ENCODE measurements at regions not wholly inside any gene's neighbourhood (a gene's known extent, or its start where the extent isn't known, plus 50 kb on each side); places are given as distances from the start of the nearest gene placed in this dataset.

DNA sequence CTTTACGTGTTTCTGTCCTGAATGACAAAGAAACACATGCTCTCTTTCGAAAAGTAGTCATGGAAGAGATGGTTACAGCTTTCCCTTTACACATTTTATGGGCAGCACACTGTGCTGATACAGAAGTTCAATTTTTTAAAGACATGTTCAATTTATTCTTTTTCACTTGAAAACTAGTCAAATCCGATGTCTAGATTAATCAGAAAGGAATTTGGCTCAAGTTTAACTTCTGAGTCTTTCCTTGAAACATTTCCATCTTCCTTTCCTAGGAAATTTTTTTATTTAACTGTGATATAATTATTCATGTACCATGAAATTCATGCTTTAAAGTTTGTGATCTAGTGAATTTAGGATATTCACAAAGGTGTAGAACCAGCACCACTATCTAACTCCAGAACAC lies 360.1 kb downstream of the TNS3 start:
- no peak for DNase-seq

- no peak for DNase-seq
Measured at GRCh38 chr7:47218378-47219176, 363.3 kb downstream of the TNS3 start.

DNA sequence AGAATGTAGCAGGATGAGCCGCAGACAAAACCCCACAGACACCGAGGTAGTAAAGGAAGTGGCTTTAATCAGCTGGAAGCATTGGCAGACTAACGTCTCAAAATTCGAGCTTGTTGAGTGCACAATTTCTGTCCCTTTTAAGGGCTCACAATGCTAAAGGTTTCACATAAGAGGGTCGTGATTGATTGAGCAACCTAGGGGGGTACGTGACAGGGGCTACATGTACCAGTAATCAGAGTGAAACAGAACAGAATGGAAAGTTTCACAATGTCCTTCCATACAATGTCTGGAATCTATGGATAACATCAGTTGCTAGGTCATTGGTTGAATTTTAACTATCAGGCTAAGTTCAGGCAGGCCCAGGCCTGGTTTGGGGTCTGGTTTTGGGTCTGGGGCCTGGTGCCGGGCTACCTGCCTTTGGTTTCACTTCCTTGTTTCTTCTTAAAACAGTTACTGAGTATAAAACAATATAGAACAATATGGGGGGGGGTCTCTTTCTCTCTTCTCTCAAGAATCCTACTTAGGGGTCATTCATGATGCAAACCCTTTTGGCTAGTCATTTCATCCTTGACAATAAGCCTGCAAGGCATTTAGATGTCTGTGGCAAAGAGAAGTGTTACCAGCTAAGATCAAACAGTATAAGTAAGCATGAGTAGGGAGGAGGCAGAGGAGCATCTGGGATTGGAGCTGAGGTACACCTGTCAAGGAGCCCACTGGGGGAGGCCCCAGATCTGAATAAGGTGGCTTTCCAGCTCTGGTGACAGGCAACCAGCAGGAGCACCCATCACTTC lies 364.1 kb downstream of the TNS3 start:
- no peak for DNase-seq

DNA sequence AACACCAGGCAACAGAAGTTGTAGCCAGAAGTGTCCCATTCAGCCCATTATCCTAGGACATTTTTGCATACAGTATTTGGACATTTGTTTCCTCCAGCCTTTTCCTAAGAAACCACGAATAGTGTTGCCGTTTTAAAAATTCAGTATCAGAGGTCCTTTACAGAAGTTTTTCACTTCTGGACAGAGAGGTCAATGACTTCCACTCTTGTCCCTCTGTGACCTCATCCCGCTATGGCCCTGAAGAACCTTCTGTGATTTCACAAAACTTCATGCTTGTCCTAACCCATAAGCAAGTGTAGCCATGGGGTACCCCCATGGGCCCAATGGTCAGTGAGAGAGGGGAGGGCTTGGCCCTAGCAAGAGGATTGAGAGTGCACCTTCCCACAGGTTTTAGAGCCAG lies 364.8 kb downstream of the TNS3 start:
- no peak for DNase-seq

DNA sequence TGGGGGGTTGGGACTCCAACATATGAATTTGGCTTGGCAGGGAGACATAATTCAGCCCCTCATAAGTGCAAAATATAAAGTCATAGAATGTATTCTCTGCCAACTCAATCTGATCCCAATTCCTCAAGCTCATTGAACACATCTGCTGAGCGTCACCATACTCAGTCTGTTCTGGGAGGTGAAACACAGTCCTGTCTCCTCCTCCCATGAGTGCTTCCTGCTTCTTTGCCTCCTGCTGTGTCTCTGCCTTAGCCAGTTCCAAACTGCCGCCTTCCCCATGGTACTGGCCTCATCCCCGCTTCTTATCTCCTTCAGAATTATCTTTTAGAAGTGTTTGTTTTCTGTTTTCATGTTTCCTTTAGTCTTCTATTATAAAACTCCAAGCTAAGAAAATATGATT lies 365.5 kb downstream of the TNS3 start:
- DNase-seq = no peak

- DNase-seq = no peak
Measured at GRCh38 chr7:47215640-47216039, 366.3 kb downstream of the TNS3 start.

- DNase-seq = no peak
Measured at GRCh38 chr7:47215049-47215448, 366.9 kb downstream of the TNS3 start.

GRCh38 chr7:47213276-47213675 lies 368.6 kb downstream of the TNS3 start:
- DNase-seq = no peak

- no peak for DNase-seq
Measured at GRCh38 chr7:47211519-47211973, 370.4 kb downstream of the TNS3 start.

DNA sequence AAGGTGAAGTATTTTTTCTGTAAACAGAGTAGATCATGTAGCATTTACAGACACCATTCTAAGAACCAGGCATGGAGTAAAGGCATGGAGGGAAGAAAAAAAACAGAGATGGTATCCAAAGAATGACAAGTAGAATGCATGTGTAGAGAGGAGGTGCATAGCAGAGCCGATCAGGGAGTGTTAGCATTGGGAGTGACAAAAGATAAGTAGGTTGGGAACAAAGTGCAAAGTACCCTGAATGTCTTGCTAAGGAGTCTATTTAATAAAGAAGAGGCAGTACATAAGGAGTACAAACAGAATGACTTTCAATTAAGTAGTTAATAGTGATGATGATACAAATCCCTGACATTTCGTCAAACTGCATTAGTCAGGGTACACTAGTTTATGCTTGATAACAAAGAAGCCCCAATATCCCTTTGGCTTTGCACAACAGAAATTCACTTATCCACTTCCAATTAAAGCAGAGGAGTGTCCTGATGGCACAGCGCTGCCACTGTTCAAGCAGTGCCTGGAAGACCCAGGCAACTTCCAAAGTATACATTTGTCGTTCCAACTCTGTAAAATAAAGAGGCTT lies 371.5 kb downstream of the TNS3 start:
- no peak for DNase-seq

GRCh38 chr7:47207956-47208355 lies 374.0 kb downstream of the TNS3 start:
- no peak for DNase-seq

- DNase-seq = no peak
Measured at GRCh38 chr7:47204709-47205108, 377.2 kb downstream of the TNS3 start.

DNA sequence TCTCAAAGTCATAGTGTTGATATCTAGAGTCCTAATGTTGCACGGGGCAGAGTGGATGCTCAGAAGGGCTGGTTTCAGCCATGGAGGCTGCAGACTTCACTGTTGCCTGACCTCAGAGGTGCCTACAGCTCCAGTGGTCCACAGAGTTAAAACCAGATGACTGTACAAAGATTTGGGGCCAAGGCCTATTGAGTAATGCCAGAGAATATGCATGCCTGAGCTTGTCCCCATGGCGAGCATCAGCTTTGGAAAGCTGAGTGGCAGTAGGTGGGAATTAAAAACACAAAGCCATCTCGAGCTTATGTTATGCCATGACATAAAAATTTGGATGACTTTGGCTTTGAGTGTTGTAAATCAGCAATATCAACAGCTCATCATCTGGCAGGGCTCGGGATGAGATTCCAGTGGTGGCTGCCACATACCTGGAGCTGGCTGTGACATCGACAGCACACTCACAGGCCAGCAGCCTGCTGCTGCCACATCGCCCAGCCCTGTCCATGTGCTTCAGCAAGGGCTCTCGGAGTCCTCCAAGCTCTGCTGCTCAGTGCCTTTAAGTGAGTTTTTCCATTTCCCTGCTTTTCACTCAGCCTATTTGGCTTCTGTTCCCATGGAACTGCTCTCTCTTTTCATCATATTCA lies 379.6 kb downstream of the TNS3 start:
- no peak for DNase-seq

- no peak for DNase-seq
Measured at GRCh38 chr7:47198159-47198558, 383.8 kb downstream of the TNS3 start.

GRCh38 chr7:47197486-47197885 lies 384.4 kb downstream of the TNS3 start:
- no peak for DNase-seq

- no peak for DNase-seq
Measured at GRCh38 chr7:47196737-47197136, 385.2 kb downstream of the TNS3 start.

DNA sequence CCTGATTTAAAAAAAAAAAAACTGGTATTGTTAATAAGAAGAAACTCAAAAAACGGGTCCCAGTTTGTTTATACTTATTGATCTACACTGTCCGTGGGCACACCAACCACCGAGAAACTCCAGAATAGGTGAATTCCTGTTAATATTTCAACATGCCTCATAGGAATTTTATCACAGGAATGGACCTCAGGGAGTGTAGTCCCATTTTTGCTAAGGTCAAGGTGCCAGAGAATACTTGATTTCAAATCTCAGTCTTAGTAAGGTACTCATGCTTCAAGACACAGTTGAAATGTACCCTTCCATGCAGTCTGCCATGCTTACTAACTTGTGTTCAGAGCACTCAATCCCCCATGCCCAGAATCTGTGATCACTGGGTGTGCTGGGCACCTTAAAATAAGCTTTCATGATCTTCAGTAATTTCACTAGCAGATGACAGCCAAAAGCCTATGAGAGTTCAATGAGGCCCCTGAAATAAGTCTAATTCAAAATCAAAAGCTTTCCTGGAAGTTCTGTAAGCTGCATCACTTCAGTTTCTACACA lies 385.7 kb downstream of the TNS3 start:
- no peak for DNase-seq

DNA sequence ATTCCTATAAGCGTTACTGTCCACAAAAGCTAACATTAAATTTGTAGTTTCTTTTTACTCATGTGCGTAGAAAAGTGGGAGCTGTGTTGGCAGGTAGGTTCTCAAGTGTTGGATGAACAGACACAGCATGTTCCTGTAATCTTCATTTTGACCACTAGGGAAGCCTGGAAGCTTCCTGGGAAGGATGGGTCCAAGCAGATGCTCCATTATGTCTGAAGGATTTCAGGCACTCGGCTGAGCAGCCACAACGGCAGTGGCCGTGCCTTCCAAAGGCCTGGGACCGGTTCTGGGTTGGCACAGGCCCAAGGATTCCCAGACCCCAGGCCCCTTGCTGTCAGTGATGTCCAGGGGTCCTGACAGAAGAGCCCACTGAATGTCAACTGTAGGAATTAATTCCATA lies 386.3 kb downstream of the TNS3 start:
- peak in 1 of 3 experiments; percentile 7 for DNase-seq

DNA sequence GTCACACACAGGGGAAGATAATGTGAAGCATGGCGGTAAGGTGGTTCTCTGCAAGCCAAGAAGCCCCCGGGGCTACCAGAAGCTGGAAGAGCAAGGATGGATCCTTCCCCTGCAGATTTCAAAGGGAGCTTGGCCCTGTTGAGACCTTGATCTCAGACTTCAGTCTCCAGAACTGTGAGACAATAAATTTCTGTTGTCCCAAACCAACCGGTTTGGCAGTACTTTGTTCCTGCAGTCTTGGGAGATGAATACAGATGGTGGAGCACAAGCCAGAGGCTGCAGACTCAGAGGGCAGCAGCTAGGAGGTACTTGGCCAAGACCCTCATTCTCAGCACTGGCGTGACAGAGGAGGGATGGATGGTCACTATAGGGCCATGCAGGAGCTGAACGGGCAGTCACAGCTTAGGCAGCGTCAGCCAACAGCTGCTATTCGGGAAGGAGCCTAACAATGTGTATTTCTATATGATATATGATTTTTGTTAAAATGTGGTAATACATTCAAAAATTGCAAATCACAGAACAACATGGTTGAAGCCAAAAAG lies 387.3 kb downstream of the TNS3 start:
- DNase-seq = no peak

DNA sequence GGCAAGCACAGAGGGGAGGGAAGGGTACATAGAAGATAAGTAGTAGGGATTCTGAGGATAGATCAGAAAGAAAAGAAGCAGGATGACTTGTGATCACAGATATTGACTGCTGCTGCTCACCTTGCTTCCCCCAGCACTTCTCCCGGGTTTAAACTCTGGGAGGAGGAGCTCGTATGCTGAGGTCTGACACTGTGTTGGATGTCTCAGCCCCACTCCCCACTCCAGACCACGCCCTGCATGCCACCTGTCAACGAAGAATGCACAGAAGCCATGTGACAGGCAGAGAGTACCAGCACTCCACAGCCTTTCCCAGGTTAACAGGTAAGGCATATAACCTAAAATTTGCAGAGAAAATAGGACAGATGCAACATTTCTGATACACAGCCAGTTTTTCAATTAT lies 388.9 kb downstream of the TNS3 start:
- no peak for DNase-seq

- DNase-seq = no peak
Measured at GRCh38 chr7:47191876-47192291, 390.0 kb downstream of the TNS3 start.

DNA sequence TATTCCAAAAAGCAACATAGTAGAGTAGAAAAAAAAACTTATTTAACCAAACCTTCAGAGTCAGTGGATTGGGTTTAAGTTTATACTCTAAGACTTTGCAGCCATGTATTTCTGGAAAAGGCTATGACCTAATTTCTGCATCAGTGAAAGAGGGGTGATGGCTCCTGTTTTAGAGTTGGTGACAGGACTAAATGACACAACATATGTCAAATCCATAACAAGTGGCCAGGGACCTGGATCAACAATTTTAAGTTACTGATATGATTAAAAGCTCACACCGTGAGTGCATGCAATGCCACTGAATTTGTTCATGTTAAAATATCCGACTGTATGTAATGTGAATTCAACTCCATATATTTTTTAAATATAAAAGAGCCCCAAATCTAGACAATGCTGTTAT lies 390.6 kb downstream of the TNS3 start:
- DNase-seq = no peak

DNA sequence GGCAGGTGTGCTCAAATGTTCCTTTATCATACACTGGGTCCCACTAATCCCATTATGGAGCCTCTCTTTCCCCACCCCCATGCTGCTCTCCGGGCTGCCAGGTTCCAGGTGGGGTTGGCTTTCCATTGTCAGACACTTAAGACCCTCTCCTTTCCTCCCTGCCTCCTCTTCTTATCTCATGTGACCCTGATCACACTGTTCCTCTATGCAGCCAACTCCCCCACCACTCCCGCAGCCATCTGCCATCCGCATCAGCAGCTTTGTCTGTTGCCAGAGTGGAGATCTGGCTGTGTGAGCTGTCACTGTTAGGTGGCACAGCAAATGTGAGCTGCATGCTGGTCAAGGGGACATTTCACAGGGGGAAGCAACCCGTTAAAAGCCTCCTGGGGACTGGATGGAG lies 391.4 kb downstream of the TNS3 start:
- DNase-seq = no peak
